MM.1S (cell line): ENCODE measurements at regions not wholly inside any gene's neighbourhood (a gene's known extent, or its start where the extent isn't known, plus 50 kb on each side); places are given as distances from the start of the nearest gene placed in this dataset.

Source experiments
- CTCF ChIP-seq: fragments of 300-600 bp; sonication (generic); IDR thresholded peaks from 2 replicates; pipeline ENCODE4 v1.5.1; 2016; ENCODE audit warnings: antibody characterized with exemption, low read length, mixed read lengths
- EZH2 ChIP-seq: fragments of 300-600 bp; sonication (generic); optimal IDR thresholded peaks from 2 replicates; pipeline ENCODE3; 2017; ENCODE audit warnings: low read depth, mild to moderate bottlenecking, antibody characterized with exemption, low read length, mixed read lengths
- EZH2phosphoT487 ChIP-seq: fragments of 300-600 bp; sonication (generic); IDR thresholded peaks from 2 replicates; pipeline ENCODE4 v1.6.1; 2018; ENCODE audit warnings: antibody characterized with exemption, low read length

- TF ChIP-seq EZH2phosphoT487 (no peak), CTCF (no peak), EZH2 (no peak)
Observed at GRCh38 chr21:28822123-28822399, 170.6 kb downstream of the LTN1 start.
